SHP77 treated with DMSO at 0.1 percent for 48 hours (cell line): ENCODE measurements at regions not wholly inside any gene's neighbourhood (a gene's known extent, or its start where the extent isn't known, plus 50 kb on each side); places are given as distances from the start of the nearest gene placed in this dataset.
A peak's percentile ranks its signal among the peaks of the same experiment; 100 is the strongest.
"Not testable (repeated sequence)": the region's sequence is repeated elsewhere in the genome, so short reads cannot be mapped to it uniquely, and the experiment has no call there.

Experiments used
- DNase-seq: peaks from one replicate; lab custom pipeline; 2025; lab: John Stamatoyannopoulos, UW

DNA sequence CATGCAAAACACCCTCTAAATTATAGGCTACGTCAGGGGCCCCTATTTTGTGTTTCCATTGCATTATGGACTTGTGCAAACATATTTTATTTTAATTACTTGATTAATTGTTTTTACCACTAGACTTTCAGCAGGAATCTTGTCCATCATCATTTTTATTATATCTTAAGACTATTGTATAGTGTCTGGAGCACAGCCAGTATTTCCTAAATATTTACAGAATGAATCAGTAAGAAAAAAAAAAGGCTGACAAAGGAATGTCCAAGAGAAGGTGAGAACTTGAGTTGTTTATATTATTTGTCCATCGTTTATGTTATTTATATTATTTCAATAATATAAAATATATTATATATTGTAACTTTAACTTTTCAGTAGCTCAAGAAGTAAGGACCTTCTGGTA, 664.7 kb downstream of the SLC6A15 start:
- no peak for DNase-seq

DNA sequence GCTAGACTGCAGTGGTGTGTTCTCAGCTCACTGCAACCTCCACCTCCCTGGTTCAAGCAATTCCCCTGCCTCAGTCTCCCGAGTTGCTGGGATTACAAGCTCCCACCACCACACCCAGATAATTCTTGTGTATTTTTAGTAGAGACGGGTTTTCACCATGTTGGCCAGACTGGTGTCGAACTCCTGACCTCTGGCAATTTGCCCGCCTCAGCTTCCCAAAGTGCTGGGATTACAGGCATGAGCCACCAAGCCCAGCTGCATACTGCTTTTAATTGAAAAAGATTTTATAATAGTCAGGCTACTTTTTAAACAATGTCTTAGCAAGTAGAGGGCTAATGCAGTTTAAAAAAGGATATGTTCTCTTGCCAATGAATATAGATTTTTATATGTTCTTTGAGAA, 668.9 kb downstream of the SLC6A15 start:
- DNase-seq = no peak

DNA sequence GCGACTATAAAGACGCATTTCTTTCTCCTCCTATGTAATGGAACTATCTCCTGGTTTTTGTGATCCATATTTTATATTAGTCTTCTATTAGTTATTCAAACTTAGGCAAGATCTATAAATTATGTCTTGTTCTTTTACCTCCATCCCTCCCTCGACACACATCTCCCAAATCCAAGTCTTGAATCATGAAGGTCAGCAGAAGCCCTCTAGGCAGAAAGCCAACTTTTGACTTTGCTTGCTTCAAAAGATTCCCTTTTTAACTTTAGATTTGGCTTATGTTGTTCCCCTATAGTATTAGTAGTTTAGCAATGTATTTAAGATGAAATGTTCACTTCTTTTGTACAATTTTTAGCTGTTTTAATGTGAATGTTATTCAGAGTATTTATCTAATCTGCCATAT, 689.8 kb downstream of the SLC6A15 start:
- DNase-seq = no peak

DNA sequence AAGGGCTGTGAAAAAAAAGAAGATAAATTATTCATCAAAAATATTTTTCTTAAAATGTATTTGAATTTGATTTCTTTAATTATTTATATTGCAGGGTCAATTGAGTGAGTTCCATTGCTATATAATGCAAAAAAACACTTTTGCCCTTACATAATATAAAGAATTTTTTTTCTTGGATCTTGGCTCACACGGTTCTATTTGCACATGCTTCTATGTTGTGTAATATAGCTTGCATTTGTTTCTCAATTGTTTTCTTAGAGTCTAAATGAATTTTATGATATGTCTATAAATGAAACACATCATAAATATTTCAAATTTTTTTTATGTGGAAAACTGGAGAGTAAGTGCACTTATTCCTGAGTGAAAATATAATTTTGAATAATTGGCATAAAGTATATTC, 694.2 kb downstream of the SLC6A15 start:
- no peak for DNase-seq

DNA sequence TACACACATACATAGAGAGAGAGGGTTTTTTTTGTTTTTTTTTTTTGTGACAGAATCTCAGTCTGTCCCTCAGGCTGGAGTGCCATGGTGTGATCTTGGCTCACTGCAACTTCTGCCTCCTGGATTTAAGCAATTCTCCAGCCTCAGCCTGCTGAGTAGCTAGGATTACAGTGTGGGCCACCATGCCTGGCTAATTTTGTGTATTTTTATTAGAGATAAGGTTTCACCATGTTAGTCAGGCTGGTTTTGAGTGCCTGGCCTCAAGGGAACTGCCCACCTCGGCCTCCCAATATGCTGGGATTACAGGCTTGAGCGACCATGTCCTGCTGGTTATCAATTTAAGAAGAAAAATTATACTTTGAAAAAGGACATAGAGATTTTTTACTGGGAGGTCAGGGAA, 710.6 kb downstream of the SLC6A15 start:
- DNase-seq = no peak

DNA sequence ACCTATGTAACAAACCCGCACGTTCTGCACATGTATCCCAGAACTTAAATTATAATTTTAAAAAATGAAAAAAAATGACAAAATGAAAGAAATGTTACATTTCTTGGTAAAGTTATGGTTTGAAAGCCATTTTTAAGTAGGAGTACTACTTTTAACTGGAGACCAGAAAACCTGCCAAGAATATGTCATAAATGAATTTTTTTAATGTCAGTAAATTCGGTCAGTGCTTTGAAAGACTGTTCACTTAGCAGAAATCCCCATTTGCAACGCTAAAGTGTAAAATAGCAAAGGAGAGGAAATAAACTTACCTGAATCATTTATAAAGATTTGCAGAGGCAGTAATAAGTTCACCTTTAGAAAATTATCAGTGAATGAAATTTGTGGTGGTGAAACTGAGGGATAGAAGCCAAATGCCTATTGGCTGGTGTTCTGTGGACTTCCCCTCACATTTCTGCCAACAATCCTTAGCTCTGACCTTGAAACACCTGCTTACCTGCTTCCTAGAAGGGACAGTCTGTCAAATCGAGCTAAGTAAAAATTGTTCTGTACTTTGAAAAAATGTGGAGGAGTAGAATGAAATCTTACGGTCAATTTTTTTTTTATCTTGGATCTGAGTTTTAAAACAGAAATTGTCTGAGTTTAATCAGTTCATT, 714.2 kb downstream of the SLC6A15 start:
- DNase-seq = no peak

DNA sequence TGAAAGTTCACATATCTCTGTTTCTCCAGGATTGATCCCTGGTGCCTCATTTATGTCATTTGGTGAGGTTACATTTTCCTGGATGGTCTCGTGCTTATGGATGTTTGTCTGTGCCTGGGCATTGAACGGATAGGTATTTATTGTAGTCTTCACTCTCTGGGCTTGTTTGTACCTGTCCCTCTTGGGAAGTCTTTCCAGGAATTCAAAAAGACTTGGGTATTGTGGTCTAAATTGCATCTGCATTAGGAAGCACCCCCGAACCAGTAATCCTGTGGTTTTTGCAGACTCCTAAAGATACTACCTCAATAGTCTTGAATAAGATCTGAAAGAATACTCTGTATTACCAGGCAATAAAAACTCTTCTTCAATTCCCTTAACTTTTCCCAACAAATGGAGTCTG, 720.8 kb downstream of the SLC6A15 start:
- no peak for DNase-seq

DNA sequence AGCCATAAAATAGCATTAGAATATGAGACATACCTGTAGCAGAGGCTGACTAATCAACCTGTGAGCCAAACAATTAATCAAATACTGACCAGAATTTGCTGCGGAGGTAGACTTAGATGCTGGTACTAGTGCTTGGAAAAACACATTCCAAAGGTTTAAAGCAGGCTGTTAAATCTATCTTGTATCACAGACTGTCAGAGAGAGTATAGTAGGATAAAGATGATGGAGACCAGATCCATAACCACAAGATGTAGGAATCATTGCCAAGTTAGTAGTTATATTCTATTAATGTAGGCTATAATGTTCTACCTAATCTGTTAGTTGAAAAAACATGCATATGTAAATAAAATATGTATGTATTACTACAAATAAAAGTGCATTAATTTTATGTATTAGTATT, 726.2 kb downstream of the SLC6A15 start:
- DNase-seq = no peak

DNA sequence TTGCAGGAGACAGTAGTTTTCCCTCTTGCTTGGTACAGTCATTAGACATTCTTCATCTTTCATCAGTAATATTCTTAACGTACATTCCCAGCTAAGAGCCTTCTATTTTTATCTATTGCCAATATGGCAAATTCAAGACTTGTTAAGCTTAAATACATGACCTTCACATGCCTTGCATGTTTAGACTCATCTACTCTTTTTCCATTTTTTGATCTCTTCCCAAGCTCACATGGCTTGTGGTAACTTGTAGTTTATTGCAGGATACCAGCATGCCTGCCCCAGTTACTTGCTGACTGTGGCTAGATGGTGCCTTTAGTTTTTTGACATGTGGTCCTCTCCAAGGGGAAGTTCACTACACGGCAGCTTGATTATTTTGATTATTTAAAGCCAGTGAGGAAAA, 729.0 kb downstream of the SLC6A15 start:
- no peak for DNase-seq

DNA sequence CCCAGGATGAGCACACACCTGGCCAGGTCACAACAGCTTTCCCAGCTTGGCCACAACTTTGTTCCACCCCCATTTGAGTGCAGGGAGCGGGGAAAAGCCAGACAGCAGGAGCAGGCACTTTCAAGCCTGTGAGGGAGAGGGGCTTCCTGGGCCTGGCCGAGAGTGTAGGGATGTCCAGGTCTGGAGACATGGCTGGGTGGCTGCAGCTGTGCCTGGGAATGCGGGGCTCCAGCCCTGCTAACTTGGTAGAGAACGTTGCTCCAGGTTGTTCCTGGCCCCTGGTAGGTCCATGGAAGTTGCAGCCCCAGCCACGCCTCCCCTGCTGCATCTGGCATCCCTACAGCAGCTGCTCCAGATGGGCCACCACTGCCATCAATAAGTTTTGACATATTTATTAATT, 738.5 kb downstream of the SLC6A15 start:
- DNase-seq = no peak

DNA sequence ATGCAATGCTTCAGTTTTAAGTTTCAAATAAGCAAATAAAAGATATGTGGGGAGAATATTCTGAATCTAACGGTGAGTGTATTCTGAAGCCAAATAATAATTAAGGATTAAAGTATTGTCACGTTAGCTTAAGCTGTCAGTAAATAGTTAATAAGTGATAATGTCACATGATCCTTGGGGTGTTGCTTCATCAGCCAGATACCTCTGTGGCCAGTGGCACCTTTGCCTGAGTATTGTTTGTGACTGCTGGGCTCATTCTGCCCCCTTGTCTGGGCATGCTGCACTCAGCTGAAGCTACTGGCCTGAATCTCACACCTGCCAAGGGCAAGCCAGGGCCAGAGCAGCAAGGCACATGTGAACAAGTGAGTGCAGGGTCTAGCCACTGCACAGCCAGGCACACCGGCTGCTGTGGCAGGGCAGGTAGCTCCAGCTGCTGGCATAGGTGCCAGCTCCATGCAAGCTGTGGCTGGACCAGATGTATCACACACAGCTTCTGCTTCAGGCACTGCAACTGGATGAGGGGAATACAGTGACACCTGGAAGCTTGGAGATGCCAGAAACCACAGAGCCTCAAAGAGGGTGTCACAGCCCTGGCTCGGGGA, 739.7 kb downstream of the SLC6A15 start:
- peak; percentile 41 for DNase-seq

DNA sequence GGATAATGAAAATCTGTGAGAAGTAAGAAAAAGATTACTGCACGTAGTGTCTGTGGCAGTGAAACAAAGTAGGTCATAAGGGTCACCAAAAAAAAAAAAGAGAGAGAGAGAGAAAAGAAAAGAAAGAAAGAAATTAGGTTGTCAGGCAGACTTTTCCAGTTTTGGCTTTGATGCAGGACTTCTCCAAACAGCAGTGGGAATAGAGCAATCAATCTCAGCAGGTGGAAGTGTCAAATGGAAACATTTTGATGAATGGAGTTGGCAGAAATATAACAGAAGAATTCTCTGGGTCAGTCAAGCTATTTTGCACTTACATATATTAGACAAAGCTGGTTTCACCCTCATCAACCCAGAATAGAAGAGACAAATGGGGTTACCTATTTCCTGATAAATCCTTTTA, 745.8 kb downstream of the SLC6A15 start:
- DNase-seq = no peak

DNA sequence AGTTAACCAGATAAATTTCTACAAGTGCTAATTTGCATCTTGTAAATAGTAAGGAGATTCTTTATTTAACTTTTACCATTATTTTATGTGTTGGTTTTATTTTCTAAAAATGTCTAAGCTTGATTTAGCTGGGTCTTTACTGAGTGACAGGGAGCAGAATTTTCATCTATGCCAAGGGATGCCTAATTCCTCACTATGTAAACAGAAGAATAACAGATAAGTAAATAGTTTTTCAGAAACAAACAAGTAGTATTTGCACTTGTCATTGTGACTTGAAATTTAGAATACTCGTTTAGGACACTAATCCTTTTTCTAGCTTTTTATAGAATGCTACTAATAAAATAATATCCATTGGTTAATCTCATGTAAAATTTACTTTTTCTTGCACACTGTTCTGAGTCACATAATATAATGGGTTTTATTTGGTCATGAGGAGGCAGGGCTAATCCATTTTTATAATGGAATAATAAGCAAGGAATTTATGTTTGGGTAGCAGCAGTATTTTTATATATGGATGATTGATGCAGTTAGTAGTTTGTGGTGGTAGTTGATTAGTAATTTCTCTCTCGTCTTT, 746.5 kb downstream of the SLC6A15 start:
- no peak for DNase-seq

DNA sequence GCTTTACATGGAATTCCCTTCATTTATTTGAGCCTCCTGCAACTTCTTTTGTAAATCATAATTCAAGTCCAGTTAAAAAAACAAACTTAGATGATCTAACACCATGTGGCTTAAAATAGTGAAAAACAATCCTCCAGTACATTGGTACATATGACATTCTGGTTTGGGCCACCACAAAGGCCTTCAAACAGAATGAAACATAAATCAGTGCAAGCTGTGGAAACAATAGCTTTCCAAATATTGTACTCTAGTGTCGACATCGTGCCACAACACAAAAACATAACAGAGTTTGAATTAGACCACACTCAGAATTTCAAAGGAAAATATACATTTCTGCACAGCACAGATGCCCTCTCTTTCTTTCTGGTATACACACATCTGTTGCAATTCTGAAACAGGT, 751.3 kb downstream of the SLC6A15 start:
- no peak for DNase-seq

DNA sequence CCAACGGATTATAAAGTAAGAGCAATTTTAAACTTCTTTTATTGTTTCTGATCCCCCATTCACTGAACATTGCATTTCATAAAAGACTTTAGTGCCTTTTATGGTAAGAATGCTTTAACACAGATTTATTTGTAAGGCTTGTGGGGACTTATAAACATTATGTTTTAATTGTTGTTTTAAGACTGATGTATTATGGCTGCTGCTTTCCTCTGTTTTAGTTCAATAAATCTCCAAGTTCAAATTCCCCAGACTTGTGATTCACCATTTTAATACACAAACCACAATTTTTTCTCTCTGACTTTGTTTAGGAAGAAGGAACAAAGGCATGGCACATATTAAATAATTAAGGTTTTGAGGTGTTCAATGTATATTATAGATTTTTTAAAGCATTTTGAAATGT, 753.3 kb downstream of the SLC6A15 start:
- no peak for DNase-seq

DNA sequence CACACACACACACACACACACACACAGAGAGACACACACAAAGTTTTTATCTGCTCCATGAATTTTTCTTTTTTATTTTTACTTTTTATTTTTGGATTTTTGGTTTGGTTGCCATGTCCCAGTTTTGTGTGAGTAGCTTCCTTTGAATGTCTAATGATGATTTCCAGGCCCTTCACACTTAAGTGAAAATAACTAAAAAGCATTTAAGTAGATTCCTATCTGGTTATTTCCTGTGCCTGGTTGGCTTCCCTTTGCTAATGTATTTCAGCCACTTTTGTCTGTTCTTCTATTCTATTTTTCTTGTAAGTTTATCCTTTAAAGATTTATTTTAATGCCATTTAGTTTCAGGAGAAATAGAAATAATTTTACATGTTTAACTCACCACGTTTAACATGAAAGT, 755.4 kb downstream of the SLC6A15 start:
- no peak for DNase-seq

DNA sequence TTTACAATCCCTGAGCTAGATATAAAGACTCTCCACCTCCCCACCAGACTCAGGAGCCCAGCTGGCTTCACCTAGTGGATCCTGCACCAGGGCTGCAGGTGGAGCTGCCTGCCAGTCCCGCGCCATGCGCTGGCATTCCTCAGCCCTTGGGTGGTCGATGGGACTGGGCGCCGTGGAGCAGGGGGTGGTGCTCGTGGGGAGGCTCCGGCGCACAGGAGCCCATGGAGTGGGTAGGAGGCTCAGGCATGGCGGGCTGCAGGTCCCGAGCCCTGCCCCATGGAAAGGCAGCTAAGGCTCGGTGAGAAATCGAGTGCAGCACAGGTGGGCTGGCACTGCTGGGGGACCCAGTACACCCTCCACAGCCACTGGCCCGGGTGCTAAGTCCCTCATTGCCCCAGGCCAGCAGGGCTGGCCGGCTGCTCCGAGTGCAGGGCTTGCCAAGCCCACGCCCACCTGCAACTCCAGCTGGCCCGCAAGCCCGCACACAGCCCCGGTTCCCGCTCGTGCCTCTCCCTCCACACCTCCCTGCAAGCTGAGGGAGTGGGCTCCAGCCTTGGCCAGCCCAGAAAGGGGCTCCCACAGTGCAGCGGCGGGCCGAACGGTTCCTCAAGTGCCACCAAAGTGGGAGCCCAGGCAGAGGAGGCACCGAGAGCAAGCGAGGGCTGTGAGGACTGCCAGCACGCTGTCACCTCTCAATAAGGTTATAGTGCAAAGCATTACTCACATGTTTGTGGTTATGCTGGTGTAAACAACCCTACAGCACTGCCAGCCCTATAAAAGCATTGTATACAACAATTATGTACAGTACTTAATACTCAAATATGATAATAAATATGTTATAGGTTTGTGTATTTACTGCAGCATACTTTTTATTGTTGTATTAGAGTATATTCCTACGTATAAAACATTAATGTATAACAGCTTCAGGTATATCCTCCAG, 757.3 kb downstream of the SLC6A15 start:
- DNase-seq = not testable (repeated sequence)

DNA sequence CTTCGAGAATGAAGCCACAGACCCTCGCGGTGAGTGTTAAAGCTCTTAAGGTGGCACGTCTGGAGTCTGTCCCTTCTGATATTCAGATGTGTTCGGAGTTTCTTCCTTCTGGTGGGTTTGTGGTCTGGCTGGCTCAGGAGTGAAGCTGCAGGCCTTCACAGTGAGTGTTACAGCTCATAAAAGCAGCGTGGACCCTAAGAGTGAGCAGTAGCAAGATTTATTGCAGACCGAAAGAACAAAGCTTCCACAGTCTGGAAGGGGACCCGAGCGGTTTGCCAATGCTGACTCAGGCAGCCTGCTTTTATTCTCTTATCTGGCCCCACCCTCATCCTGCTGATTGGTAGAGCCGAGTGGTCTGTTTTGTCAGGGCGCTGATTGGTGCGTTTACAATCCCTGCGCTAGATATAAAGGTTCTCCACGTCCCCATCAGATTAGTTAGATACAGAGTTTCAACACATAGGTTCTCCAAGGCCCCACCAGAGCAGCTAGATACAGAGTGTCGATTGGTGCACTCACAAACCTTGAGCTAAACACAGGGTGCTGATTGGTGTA, 758.1 kb downstream of the SLC6A15 start:
- DNase-seq = not testable (repeated sequence)

DNA sequence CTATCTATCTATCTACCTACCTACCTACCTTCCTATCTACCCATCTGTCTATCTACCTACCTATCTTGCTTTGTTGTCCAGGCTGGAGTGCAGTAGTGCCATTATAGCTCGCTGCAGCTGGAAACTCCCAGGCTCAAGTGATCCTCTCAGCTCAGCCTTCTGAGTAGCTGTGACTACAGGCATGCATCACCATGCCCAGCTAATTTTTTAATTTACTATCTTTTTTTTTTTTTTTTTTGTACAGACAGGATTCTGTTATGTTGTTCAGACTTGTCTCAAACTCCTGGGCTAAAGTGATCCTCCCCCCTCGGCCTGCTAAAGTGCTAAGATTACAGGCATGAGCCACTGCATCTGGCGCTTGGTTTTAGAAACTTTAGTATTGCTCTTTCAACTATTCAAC, 762.4 kb downstream of the SLC6A15 start:
- no peak for DNase-seq

DNA sequence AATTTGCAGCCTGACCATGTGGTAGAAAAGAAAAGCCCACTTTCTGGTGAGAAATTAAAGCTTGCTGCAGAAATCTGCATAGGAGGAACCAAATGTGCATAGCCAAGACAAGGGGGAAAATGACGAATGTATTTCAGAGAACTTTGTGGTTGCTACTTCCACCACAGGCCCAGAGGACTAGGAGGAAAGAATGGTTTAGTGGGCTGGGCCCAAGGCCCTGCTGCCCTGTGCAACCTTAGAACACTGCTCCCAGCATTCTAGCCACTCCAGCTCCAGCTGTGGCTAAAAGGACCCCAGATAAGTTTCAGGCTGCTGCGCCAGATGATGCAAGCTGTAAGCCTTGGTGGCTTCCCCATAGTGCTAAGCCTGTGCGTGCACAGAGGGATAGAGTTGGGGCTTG, 764.3 kb downstream of the SLC6A15 start:
- DNase-seq = no peak

DNA sequence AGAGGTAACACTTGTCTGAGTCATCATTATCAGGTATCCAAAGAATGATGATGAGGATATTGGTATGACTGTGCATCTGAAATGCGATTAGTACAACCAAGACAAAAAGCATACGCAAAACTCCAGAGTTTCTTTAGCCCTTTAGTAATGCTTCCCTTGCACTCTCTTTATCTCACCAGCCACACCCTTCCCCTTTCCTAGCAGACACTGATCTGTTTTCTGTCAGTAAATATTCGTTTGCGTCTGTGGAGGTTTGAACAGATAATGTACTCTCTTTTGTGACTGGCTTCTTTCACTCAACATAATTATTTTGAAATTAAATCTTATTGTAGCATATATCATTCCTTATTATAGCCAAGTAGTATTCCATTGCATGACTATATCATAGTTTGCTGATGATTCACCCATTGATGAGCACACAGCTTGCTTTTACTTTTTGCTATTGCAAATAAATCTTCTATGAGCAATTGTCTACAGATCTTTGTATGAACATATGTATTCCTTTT, 775.7 kb downstream of the SLC6A15 start:
- no peak for DNase-seq

DNA sequence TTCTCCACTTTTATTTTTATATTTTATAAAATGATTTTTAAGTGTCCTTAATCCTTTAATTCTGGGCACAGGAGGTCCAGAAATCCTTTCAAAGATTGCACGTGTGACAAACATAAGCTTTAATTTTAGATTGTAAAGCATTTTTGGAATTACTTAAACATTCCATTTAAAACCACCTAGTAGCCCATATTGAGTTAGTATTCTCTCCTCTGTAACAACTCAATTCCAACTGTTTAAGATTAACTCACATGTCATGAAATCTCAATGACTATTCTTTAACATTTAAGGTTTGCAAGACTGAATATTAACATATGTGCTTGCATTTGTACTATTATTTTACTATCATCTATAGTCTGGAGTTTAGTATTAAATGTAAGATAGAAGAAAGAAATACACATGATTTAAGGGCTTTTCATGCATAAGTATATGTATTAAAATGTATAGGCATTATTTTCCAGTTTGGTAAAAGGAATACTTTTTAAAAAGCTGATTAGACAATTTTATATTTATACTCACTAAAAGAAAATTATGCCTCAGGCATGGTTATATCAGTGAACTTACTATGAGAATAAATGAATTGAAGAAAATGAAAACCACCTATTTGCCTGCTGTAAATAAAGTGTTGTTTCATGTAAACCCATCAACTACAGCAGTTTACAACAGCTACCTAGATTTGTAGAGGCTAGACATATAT, 776.9 kb downstream of the SLC6A15 start:
- no peak for DNase-seq
